ENCODE measurements at regions not wholly inside any gene's neighbourhood (a gene's known extent, or its start where the extent isn't known, plus 50 kb on each side); places are given as distances from the start of the nearest gene placed in this dataset.

DNA sequence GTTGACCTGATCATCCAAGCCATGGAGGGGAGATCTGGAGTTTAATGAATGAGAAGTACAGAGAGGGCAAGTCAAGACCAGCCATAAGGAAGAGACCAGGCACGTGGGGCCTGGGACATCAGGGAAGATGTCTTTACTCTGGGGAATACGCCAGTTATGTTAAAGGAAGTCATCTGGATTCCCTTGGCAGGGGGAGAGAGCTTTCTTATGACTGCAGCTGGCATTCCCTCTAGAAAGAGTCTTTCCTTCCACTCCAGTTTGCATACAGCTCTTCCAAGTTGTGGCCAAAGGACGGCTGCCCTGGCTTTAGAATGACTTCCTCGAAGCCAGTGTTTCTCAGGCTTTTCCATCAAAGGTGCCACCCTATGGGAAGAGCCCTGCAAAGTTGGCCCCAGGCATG lies 93.6 kb upstream of the AGBL1 start:
- no peak for DNase-seq

DNA sequence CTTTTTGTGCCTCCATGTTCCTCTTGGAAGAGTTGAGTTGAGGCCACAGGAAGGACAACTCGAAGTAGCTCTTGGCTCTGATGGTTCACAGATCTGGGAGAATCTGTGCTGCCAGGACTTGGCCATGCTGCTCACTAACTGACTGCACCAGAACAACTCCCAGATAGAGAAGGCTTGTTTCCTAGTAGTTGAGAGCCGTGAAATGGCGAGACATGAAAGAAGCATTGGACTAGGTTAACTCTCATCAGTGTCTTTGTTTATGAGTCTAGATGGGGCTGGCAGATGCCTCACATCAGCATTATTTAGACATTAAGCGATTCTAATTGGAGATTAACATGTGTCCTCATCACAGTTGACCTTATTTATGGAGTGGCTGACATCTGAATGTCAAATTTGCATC lies 92.9 kb upstream of the AGBL1 start:
- DNase-seq: no peak

DNA sequence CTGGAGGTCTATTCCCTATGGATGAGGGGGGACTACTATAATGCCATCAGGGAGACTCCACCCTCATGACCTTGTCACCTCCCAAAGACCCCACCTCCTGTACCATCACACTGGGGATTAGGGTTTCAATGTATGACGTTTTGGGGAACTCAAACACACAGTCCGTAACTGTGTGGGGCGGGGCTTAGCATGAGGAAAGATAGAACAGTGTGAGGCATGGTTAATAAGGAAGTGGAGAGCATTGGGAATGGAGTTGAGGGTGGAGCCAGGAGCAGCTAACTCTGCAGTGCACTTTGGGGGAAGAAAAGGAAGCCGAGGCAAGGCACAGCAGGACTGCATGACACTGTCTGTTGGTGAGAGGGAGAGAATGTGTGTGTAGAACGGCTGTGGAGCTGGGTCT lies 90.9 kb upstream of the AGBL1 start:
- DNase-seq: no peak

DNA sequence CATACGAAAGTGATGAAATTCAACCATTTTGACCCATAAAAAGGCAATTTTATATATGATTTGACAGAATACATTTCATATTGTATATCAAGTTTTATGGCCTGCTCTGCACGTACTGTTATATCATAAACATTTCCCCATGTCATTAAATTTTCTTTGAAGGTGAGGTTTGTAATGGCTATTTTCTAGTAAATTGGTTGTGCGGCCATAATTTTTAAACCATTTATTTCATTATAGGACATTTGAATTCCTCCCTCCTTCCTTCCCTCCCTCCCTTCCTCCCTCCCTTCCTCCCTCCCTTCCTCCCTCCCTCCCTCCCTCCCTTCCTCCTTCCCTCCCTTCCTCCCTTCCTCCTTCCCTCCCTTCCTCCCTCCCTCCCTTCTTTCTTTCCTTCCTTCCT lies 87.4 kb upstream of the AGBL1 start:
- DNase-seq: no peak

DNA sequence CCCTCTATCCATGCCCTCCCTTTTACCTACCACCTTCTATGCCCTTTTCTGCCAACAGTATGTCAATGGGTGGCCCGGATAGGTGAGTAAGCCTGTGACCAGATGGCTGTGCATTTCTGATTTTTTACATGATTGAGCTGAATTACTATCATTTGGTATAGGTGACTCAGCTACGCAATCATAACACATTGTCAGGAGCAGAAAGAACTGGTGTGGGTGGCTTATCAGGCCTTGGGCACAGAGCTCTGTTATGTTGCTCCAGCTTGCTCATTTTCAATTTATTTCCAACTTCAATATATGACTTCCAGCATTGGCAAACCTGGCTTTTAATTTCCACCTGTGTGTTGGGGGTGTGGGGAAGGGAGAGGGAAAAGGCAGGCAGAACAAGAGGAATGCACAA lies 86.6 kb upstream of the AGBL1 start:
- no peak for DNase-seq

DNA sequence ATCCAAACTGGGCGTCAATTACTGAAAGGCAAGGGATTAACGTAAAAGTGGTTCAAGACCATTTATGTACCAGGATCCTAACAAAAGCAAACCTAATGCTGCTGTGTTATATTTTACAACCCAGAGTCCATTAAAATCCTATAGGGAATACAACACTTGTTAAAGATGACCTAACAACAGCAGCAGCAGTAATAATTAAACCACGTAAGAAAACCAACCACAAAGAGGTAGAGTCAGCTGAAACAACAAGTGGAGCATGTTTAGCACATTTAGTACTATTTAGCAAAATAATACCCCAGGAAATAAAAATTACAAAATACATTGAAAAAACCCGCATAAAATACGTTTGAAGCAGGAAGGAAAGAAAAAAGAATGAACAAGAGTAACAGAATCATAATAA lies 82.1 kb upstream of the AGBL1 start:
- no peak for DNase-seq

DNA sequence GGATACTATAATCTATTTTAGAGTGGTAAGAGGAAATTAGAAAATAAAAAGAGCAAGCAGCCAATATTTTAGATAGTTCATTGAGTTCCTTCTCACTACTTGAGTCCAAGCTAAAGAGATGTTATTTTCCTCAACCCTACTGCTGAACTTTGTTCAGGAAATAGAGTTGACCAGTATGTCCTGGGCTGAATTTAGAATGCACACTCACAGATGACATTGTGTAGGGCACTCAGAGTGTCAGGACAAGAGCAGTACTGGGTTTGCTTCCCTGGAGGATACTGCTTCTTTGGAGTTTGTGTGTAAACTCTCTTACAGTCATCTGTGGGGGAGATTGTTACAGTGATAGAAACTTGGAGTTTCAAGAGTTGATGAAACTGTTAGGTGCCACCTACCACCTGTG lies 80.0 kb upstream of the AGBL1 start:
- DNase-seq: no peak

DNA sequence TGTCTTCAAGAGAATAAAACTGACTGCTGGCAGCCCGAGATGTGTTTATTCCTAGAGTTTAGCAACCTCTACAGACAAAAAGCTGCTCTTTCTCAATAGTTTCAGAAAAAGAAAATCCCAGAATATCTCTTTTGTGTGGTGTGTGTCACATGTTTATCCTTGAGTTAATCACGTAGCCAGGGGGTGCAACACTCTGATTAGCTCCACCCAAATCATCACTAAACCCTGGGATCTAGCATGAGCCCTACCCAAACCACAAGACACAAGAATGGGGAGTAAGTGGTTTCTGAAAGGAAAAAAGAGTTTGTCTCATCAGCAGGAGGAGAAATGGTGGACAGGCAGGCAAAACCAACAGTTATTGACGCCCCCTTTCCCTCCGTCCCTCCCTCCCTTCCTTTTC lies 78.5 kb upstream of the AGBL1 start:
- no peak for DNase-seq

DNA sequence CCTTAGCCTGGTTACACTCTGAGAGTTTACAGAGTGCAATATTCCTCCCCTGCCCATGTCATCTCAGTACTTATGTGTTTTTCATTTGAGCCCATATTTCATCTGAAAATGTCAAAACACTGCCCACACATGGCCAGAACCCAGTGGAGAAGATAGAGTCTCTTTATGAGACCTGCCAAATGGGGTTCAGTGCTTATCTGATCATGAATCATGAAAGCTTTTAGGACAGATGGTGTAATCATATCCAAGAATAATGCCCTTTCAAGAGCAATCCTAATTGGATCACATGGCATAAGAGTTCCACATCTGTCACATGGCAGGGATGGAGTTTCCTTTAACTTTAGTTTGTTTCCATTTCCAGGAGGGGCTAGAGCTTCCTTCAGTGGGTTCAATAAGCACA lies 77.2 kb upstream of the AGBL1 start:
- DNase-seq: no peak

DNA sequence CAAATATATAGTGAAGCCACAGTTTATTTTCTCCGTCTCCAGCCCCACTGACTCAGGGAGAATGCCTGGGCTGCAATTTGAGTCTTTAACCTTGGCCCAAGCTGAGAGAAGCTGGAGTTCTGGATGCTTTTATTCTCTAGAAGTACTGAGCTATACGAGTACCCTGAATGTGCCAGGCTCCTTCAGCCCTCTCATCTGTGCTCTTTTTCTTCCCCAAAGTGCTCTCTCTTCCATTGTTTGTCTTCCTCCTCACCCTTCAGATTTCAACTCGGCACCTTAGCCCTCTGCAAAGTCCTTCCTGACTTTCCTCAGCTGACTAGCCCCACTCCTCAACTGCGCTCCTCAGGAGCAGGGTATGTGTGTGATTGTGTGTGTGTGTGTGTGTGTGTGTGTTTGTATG lies 75.6 kb upstream of the AGBL1 start:
- no peak for DNase-seq

DNA sequence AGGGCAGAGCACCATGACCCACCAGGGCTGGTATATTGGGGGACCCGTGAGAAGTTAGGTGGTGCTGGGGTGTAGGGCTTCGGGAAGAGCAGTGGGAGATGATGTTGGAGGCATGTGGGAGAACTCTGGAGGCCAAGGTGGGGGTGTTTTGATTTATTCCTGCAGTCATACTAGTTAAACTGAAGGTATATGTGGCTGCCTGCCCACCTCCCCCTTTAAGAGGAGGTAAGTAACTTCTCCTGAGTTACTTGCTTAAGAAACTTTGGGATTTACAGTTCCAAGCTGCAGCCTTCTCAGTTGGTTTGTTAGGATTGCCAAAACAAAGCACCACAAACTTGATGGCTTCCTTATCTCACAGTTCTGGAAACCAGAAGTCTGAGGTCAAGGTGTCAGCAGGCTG lies 73.1 kb upstream of the AGBL1 start:
- no peak for DNase-seq

DNA sequence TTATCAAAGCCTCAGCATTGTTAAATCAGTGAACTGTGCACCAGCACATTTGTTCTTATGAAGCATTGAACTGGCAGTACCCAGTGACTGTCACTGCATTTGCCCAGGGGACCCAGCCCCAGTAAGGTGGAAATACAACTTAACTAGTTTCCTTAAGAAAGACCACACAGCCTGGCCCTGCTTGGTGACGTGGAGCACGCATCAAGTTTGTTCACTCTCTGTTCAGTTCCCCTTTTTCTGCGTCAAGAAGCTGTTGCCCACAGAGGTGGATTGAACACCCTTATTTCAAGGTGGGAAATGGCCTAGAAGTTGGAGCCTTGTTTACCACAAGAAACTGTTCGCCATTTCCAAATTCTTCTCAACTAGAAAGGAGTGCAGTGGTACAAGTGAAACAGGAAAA lies 69.9 kb upstream of the AGBL1 start:
- no peak for DNase-seq

DNA sequence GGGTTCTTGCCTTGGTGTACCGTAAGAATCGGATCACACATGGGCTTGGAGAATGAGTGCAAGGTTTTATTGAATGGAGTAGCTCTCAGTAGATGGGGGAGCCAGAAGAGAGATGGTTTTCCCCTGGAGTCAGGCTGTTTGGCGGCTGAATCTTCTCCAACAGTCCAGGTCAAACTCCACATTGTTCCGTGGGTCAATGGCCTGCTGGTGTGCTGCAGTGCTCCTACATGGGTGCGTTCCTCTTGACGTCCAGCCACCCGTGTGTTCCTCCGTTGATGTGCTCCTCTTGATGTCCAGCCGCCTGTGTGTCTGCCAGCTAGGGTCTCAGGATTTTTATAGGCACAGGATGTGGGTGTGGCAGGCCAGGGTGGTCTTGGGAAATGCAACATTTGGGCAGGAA lies 69.3 kb upstream of the AGBL1 start:
- no peak for DNase-seq

DNA sequence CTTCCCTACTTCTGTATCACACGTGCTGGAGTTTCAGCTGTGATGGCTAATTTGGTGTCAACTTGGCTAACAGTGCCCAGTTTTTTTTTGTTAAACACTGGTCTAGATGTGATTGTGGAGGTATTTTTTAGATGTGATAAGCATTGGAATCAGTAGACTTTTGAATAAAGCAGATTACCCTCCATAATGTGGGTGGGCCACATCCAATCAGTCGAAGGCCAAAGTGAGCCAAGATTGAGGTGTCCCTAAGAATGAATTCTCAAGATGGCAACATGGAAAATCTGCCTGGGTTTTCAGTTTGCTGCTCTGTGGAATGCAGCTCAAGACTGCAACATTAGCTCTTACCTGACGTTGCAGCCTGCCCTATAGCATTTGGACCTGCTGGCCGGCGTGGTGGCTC lies 68.8 kb upstream of the AGBL1 start:
- no peak for DNase-seq

DNA sequence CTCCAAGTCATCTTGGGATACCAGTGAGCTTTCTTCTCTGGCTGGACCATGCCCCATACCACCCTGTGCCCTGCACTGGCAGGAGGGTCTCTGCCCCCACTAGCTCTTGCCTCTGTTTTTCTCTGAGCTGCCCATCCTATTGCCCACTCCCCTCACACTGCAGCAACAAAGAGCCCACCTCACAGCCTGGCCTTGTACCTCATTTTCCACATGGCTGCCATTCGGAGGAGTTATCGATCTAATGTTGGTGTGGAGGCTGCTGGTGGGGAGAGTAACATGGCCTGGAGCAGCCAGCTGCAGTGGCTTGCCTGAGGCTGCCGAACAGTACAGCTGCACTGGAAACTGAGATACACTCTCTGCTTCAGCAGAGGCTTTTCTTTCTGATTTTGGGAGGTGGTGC lies 65.7 kb upstream of the AGBL1 start:
- DNase-seq: no peak

DNA sequence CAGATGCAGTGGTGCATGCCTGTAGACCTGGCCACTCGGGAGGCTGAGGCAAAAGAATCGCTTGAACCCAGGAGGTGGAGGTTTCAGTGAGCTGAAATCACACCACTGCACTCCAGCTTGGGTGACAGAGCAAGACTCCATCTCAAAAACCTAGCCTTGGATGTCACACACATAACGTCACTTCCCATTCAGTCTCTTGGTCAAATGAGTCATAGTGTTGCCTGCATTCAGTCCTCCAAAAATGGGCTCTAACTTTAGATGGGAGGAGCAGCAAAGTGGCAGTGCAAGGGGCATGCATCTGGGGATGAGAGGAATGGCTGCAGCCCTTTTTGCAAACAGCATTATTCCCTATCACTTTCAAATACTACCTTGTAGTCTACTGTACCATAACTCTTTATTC lies 62.9 kb upstream of the AGBL1 start:
- DNase-seq: no peak

DNA sequence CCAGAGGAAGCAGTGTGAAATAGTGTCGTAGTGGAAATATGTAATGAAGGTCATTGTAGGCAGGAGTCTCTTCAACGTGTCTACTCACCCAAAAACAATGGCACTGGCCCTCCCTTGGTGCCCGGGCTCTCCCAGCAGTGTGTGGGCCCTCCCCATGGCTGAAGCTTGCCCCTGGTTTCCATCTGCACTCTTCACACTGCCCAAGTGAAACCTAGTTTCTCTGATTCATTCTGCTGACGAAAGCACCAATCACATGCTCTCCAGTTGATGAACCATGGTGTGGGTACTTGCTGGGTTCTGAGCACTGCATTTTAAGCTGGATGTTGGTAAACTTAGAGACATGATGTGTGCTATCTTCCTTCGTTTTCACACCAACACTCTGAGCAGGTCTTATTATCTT lies 61.0 kb upstream of the AGBL1 start:
- no peak for DNase-seq

DNA sequence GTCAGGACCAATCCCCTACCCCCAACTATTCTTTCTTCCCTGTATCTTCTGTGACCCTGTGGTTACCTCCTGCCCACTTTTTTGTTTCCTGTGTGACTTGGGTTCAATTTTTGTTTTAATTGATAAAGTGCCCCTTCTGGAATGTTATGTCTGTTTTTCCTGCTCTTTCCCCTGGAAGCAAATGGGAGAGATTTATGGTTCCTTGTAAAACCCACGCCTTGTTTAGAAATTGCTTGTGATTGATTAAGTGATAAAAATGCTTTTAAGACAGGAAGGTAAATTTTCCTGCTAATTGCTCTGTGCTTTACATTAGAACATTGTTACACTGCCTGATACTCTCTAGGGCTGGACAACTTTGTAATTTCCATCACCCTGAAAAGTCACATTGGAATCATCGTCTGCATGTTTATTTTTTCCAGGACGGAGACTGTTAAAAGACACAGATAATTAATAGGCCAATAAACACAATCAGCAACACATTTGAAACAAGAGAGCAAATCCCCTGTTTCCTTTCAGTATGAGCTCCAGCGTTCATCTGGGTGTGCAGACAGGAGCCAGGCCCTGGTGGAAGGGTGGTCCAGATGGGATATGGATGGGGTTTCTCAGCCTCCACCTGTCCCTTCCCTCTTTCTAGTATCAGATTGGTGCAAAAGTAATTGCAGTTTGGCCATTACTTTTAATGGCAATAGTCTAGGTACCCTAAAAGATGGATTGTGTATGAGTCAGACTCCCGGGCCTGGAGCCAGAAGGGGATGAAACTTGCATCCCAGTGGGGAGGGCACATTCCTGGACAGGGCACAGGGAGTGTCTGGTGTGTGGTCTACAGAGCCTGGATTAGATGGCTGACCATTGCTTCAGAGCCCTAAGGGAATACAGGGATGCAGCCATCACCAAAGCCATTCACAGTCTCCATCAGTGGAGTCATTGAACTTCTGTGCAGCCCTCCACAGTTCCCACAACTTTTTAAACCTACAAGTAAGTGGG lies 58.1 kb upstream of the AGBL1 start:
- no peak for DNase-seq

DNA sequence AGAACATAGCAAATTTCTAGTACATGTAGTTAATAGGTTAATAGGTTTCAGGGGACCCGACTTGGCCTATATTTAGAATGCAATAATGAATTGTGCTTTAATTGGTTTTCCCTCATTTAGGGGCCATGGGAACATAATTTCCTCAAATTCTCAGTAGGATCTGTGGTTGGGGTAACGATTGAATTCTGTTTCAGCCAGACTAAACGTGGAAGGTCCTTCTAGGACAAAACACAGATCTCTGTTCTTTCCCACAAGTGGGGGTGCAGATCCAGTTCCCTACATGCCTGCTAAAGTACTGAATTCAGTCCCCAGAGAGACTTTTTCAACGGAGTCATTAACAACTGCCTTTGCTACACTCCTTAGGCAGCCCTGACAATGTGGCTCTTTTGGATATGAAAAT lies 50.7 kb upstream of the AGBL1 start:
- no peak for DNase-seq
